ENCODE measurements at regions not wholly inside any gene's neighbourhood (a gene's known extent, or its start where the extent isn't known, plus 50 kb on each side); places are given as distances from the start of the nearest gene placed in this dataset.
A peak's percentile ranks its signal among the peaks of the same experiment; 100 is the strongest.
"Not testable (repeated sequence)": the region's sequence is repeated elsewhere in the genome, so short reads cannot be mapped to it uniquely, and the experiment has no call there.

GRCh38 chr2:35436893-35437292, 918.7 kb upstream of the CRIM1 start:
- not testable (repeated sequence) for DNase-seq

- DNase-seq = peak; percentile 11
Measured at GRCh38 chr2:35428548-35428947, 927.0 kb upstream of the CRIM1 start.

- no peak for DNase-seq
Measured at GRCh38 chr2:35421485-35421884, 934.1 kb upstream of the CRIM1 start.

GRCh38 chr2:35417293-35417692, 938.3 kb upstream of the CRIM1 start:
- DNase-seq = no peak

- no peak for DNase-seq
Measured at GRCh38 chr2:35416391-35417140, 939.0 kb upstream of the CRIM1 start.

- no peak for DNase-seq
Measured at GRCh38 chr2:35415942-35416341, 939.6 kb upstream of the CRIM1 start.

GRCh38 chr2:35415282-35415681, 940.3 kb upstream of the CRIM1 start:
- DNase-seq = no peak

GRCh38 chr2:35410431-35411061, 945.0 kb upstream of the CRIM1 start:
- peak; percentile 30 for DNase-seq

GRCh38 chr2:35409762-35410161, 945.8 kb upstream of the CRIM1 start:
- no peak for DNase-seq

- DNase-seq = no peak
Measured at GRCh38 chr2:35408320-35408719, 947.3 kb upstream of the CRIM1 start.

- no peak for DNase-seq
Measured at GRCh38 chr2:35391736-35392442, 963.7 kb upstream of the CRIM1 start.

- no peak for DNase-seq
Measured at GRCh38 chr2:35378791-35379190, 976.8 kb upstream of the CRIM1 start.

GRCh38 chr2:35374845-35375244, 980.7 kb upstream of the CRIM1 start:
- DNase-seq = no peak

- no peak for DNase-seq
Measured at GRCh38 chr2:35365859-35366258, 989.7 kb upstream of the CRIM1 start.

- DNase-seq = no peak
Measured at GRCh38 chr2:35356332-35356731, 999.2 kb upstream of the CRIM1 start.

GRCh38 chr2:35355056-35355455, 1000.5 kb upstream of the CRIM1 start:
- DNase-seq = no peak

GRCh38 chr2:35347561-35347960, 1008.0 kb upstream of the CRIM1 start:
- DNase-seq = no peak

GRCh38 chr2:35343135-35343534, 1012.4 kb upstream of the CRIM1 start:
- no peak for DNase-seq

- no peak for DNase-seq
Measured at GRCh38 chr2:35339211-35339610, 1016.4 kb upstream of the CRIM1 start.

- no peak for DNase-seq
Measured at GRCh38 chr2:35337922-35338321, 1017.7 kb upstream of the CRIM1 start.

- no peak for DNase-seq
Measured at GRCh38 chr2:35314049-35314448, 1041.5 kb upstream of the CRIM1 start.

- DNase-seq = no peak
Measured at GRCh38 chr2:35301369-35301768, 1054.2 kb upstream of the CRIM1 start.

GRCh38 chr2:35298493-35298892, 1057.1 kb upstream of the CRIM1 start:
- no peak for DNase-seq

- DNase-seq = no peak
Measured at GRCh38 chr2:35297403-35297802, 1058.2 kb upstream of the CRIM1 start.
